ENCODE measurements at regions not wholly inside any gene's neighbourhood (a gene's known extent, or its start where the extent isn't known, plus 50 kb on each side); places are given as distances from the start of the nearest gene placed in this dataset.

- WGBS, 5 donors: 84 to 100% (median 93%) methylated on average over 3 of the region's 3 CpGs
- Histone ChIP-seq H3K9me3 (no peaks in the 10 kb centered on the region), H3K4me1 (no peaks in the 10 kb centered on the region), H3K4me3 (no peak overlapping the region), H3K27me3 (replicated peaks in 1 of 7) (peaks cover 0 to 7% (median 0%) of the 10 kb centered on the region in 7 donors), H3K36me3 (no peaks in the 10 kb centered on the region), H3K27ac (no peak overlapping the region)
- TF ChIP-seq POLR2A (IDR thresholded peaks at IDR 0.05) (no peak), POLR2AphosphoS5 (IDR thresholded peaks at IDR 0.05) (no peak), CTCF (IDR thresholded peaks at IDR 0.05 in 8 of 11, conservative IDR thresholded peaks at IDR 0.05 in 3 of 11) (no peak)
- intact Hi-C loops (cut with DNase I; ENCODE audit: low total_unique reads): no loop called here
- DNase-seq: no peak
These were observed 183.0 kb upstream of the THBS1 start for GRCh38 chr15:39397883-39398282.

GRCh38 chr15:39399600-39399999 is 181.3 kb upstream of the THBS1 start:
- no peak overlapping the region for H3K27ac ChIP-seq
- intact Hi-C loops (cut with DNase I; ENCODE audit: low total_unique reads): no loop called here

GRCh38 chr15:39400002-39400401 is 180.9 kb upstream of the THBS1 start:
- WGBS, 5 donors: 91 to 100% (median 96%) methylated on average over 1 of the region's 1 CpG
- TF ChIP-seq POLR2AphosphoS5 (IDR thresholded peaks at IDR 0.05) (no peak), POLR2A (IDR thresholded peaks at IDR 0.05) (no peak), CTCF (IDR thresholded peaks at IDR 0.05 in 8 of 11, conservative IDR thresholded peaks at IDR 0.05 in 3 of 11) (no peak)
- Histone ChIP-seq H3K4me1 (peaks cover 0 to 5% (median 0%) of the 10 kb centered on the region in 6 donors), H3K4me3 (no peak overlapping the region), H3K9me3 (no peaks in the 10 kb centered on the region), H3K27ac (no peak overlapping the region), H3K36me3 (no peaks in the 10 kb centered on the region), H3K27me3 (replicated peaks in 1 of 7) (no peaks in the 10 kb centered on the region)
- intact Hi-C loops (cut with DNase I; ENCODE audit: low total_unique reads): no loop called here
- DNase-seq: no peak

More at GRCh38 chr15:39399600-39399999, 181.3 kb upstream of the THBS1 start:
- DNase-seq: no peak
- Histone ChIP-seq H3K4me1 (peaks cover 0 to 5% (median 0%) of the 10 kb centered on the region in 6 donors), H3K27me3 (replicated peaks in 1 of 7) (no peaks in the 10 kb centered on the region), H3K4me3 (no peak overlapping the region), H3K9me3 (no peaks in the 10 kb centered on the region), H3K36me3 (no peaks in the 10 kb centered on the region)
- 92 to 99% (median 96%) methylated on average over 2 of the region's 2 CpGs for WGBS, 5 donors
- TF ChIP-seq CTCF (IDR thresholded peaks at IDR 0.05 in 8 of 11, conservative IDR thresholded peaks at IDR 0.05 in 3 of 11) (no peak), POLR2AphosphoS5 (IDR thresholded peaks at IDR 0.05) (no peak), POLR2A (IDR thresholded peaks at IDR 0.05) (no peak)

GRCh38 chr15:39400821-39401550 is 179.9 kb upstream of the THBS1 start:
- no peak overlapping the region for H3K27ac ChIP-seq
- peaks cover 0 to 5% (median 0%) of the 10 kb centered on the region in 6 donors for H3K4me1 ChIP-seq
- no peak overlapping the region for H3K4me3 ChIP-seq
- H3K36me3 ChIP-seq: no peaks in the 10 kb centered on the region
- no peaks in the 10 kb centered on the region for H3K9me3 ChIP-seq
- TF ChIP-seq CTCF (IDR thresholded peaks at IDR 0.05 in 8 of 11, conservative IDR thresholded peaks at IDR 0.05 in 3 of 11) (no peak), POLR2A (IDR thresholded peaks at IDR 0.05) (no peak), POLR2AphosphoS5 (IDR thresholded peaks at IDR 0.05) (no peak)
- intact Hi-C loops (cut with DNase I; ENCODE audit: low total_unique reads): no loop called here
- 77 to 92% (median 87%) methylated on average over 7 of the region's 7 CpGs for WGBS, 5 donors
- no peaks in the 10 kb centered on the region for H3K27me3 ChIP-seq (replicated peaks in 1 of 7)
- no peak for DNase-seq

Data from spleen (tissue), 11 donors.